Activated naive CD4-positive, alpha-beta T cell treated with anti-CD3 and anti-CD28 coated beads, Interleukin-2, amount 50 U/mL, for 16 hours (primary cell): ENCODE measurements at regions not wholly inside any gene's neighbourhood (a gene's known extent, or its start where the extent isn't known, plus 50 kb on each side); places are given as distances from the start of the nearest gene placed in this dataset.

ENCODE experiments used
- DNase-seq: peaks from one replicate; pipeline ENCODE4 v3.0.0-alpha.2; 2020

DNA sequence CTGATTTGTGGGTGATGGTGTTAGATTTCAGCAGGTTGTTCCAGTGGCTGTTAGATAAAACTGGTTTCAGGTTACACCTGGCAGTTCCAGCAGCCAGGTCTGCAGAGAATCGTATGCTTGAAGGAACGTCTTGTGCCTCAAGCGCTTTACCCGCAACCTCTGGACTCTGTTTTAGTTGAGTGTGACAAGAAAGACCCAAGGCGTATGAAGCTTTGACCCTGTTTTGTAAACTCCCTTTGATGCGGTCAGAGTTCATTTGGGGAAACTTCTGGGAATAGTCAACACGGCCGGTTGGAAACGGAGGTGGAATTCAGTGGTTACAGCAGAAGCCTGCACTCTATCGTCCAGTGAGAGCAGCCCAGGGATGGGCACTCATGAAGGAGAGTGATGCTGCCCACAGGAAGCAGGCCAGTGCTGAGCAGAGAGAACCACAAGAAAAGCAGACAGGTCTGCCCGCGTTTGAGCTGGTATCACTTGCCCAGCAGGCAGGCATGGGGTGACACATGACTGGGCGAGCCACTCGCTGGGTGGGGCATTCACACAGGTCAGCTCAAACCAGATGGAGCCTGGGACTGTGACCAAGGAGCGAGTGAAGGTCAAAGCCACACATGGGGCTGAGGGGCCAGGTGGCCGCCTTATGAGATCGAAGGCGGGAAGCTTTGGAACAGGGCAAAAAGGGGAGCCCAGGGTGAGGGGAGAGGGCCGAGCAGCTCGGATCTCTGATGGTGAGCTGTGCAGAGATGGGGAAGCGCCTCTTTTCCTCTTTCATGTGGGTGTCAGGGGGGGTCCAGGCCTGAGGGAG, 99.6 kb upstream of the MBOAT2 start:
- no peak for DNase-seq

DNA sequence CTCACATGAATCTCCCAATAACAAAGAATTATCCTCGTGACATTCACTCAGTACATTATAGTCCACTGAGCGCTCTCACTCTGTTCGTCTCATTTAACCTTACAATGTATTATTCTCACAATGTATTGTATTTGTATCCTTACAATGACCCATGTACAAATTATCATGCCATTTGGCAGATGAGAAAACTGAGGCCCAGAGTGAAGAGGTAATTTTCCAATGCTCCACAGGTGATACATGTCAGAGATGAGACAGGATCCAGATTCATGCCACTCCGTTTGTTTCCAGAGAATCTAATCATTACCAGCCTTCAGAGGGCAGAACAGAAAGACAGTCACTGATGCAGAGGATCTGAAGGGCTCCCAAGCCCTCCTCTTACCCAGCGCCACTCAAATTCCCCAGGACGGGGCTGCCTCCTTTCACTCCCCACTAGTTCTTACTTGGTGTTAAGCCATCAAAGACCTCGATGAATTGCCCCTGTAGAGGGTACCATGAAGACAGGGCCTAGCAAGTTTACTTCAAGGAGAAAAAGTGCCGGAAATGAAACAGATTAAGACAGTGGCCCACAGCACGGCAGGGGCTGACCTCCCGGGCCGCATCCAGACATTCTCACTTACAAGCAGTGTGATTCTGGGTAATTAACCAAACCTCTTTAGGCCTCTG, 98.4 kb upstream of the MBOAT2 start:
- DNase-seq: no peak

DNA sequence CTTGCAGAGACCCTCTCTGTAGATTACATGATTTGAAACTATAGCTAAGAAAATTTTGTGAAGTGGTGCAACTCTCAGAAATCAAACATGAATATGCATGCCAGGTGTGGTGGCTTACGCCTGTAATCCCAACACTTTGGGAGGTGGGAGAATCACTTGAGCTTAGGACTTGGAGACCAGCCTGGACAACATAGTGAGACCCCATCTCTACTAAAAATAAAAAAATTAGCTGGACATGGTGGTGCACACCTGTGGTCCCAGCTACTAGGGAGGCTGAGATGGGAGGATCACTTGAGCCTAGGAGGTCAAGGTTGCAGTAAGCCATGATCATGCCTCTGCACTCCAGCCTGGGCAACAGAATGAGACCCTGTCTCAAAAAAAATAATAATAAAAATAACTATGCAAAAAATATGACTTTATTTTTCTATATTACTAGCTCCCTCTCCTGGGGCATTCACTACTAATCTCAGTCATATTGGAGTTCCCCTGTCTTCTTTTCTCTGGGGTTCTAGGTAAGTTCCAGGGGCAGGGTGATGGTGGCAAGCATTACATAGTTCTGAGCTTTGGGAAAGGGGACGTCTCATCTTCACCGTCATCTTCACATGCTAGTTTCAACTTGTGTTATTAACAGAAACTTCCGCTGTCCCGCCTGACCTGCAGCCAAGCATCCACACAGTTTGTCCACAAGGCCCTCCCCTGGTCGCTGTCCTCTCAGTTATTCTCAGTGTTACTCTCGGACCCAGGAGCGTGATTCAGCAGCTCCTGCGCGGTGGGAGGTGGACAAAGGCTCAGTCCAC, 96.8 kb upstream of the MBOAT2 start:
- DNase-seq: no peak

DNA sequence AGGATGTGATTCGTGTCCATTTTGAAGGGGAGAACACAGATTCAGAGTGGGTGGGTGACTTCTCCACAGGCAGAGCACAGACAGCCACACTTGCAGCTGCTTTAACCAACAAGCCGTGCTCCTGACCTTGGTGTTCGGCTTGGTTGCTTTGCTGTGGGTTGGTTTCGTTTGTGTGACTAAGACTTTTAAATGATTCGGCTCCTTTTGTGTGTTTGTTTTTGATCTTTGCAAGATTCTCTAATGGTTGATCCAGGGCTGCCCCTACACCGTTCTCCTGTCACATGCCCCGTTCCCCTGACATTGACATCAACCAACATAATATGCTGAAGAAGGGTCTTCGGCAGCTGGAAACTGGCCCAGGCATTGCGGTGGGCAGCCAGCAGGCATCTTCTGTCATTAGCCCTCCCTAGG, 95.9 kb upstream of the MBOAT2 start:
- DNase-seq: peak; percentile 24

DNA sequence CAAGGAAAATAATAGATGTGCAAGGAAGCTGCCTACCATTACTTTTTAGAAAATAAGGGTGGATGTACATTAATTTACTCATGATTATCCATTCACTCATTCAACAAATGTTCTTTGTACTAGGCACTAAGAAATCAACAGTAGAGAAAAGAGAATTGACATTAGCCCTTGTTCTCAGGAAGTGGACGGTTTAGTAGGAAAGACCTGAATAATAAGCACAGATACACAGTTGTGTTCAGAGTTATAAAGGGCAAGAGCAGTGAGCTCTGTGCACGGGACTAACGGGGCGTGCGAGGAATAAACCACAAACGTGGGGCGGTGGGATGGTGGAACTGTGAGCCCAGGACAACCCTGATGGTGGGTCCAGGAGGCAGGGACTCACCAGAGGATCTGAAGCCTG, 94.4 kb upstream of the MBOAT2 start:
- DNase-seq: no peak

DNA sequence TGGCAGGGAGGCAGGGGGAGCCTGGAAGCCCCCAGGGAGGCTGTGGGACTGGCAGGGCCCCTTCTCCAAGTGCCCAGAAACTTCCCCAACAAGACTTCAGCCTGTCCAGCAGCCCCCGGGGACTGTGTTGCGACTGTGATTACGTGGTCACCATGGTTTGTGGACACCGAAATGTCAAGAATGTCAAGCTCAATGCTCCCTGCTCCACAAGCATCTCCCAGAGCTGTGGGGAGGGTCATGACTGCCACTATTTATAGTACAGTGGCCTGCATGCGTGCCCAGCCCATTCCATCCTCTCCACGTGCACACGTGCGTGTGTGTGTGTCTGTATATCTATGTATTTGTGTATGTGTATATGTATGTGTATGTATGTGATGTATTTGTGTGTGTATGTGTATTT, 93.8 kb upstream of the MBOAT2 start:
- no peak for DNase-seq

DNA sequence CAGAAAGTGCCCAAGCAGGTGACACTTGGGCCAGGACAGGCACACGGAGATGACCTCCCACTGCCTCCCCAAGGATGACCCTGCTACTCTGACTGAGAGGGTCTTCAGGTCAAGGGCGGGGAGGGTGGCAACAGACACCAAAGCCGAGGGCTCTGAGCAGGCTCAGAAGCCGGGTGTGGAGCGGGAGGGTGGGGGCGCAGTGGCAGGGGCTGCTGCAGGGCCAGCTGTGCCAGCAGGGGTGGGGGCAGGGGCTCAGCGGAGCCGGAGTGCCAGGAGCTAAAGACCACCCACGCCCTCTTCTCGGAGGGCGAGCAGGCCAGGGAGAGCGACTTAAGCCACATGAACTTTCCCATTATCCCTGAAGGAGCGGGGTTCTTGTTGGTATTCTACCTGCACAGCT, 93.3 kb upstream of the MBOAT2 start:
- DNase-seq: no peak

DNA sequence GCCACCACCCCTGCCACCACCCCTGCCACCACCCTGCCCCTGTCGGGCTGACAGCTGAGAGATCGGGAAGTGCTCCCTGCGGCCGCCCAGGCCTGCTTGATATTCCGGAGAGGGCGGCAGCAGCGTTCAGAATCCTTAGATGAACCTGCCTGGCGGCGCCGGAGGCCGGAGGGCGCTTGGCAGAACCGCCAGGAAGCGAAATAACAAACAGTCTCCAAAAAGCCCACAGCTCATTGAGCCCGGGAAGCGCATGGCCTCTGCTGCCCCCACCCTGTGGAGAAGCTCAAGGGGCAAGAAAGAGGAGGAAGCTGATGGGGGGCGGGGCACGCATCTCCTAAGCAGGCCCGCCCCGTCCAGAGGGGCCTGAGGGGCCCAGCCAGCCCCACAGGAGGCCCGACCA, 92.2 kb upstream of the MBOAT2 start:
- DNase-seq: no peak

DNA sequence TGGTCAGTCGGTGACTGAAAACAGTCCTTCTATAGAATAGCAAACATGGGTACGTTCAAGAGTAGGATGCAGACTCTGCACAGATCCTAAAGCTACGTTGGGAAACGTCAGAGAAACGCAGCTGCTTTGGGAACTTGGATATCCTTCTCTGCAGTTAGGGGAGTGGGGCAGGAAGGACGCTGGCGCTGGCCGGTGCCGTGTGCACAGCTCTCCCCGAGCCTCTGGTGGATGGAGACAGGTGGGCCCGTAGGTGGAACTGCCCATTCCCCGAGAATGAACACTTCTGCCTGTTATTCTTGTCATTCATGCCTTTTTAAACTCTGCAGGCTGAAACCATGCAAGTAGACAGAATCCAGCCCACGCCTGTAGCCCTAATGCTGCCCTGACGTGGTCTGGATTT, 91.7 kb upstream of the MBOAT2 start:
- no peak for DNase-seq

DNA sequence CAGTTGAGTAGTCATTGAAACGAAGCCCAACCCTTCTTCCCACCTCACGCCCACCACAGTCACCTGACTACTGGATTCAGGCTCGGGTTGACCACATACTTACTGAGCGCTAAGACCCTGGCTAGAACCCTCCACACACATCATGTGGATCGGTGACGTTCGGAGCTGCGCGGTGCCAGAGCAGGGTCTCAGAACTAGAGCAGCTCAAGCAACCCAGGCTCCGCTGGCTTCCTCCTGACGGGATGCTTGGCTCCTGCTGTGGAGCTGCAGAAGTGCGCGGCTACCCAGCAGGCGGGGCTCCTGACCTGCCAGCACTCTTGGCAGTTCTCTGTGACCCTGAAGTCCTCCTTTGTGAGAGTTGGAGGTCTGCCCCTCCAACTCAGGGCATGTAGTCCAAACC, 90.6 kb upstream of the MBOAT2 start:
- no peak for DNase-seq

DNA sequence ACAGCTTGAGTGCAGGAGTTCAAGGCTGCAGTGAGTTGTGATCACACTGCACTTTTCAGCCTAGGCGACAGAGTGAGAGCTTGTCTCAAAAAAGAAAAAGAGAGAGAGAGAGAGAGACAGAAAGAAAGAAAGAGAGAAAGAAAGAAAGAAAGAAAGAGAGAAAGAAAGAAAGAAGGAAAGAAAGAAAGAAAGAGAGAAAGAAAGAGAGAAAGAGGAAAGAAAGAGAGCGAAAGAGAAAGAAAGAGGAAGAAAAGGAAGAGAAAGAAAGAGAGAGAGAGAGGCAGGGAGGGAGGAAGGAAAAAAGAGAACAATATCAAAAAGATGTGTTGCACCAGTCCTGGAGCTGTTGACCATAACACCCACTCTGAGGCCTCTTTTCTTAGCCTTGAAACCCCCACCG, 89.8 kb upstream of the MBOAT2 start:
- DNase-seq: no peak

DNA sequence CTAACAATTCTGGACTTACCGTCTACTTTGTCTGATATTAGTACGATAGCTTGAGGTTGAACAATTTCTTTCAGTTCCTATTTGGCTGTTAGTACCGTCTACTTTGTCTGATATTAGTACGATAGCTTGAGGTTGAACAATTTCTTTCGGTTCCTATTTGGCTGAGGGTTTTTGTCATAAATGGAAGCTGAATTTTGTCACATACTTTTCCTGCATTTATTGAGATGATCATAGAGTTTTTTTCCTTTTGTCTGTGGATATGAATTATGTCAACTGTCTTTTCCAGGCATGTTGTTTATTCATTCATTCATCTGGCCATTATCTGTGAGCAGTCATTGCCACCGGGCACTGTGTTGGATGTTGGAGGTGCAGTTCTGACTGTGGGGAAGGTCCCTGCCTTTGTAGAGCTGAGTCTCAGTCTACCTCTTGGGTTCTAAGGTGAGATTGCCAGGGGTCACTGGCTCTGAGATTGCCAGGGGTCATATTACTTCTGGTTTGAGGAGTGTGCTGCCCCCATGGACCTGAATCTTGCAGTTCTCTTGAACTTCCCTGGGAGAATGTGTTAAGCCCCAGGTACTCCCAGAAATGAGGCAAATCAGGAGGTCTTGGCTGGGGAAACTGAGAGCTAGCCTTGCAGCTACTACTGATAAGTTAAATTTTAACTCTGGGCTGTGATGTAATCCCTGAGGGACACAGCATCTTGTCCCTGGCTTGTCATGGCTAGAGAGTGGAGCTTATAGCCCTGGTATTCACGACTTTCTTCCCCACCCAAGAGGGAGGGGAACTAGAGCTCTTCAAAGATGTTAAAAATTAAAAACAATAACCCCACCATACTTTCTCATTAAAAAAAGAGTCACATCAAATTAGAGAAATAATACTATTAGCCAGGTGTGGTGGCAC, 89.1 kb upstream of the MBOAT2 start:
- DNase-seq: no peak

DNA sequence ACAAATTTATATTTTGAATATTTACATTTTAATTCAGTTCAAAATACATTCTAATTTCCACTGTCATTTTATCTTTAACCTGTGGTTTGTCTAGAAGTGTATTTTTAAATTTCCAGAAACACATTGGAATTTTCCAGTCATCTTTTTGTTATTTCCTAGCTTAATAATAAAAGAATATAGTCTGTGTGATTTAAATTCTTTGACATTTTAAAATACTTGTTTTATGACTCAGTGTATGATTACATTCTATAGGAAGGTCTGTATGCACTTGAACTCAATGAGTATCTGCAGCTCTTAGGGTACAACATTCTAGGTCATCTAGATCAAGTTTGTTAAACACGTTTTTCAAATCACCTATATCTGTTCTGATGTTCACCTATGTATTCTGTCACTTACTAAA, 88.3 kb upstream of the MBOAT2 start:
- DNase-seq: no peak

DNA sequence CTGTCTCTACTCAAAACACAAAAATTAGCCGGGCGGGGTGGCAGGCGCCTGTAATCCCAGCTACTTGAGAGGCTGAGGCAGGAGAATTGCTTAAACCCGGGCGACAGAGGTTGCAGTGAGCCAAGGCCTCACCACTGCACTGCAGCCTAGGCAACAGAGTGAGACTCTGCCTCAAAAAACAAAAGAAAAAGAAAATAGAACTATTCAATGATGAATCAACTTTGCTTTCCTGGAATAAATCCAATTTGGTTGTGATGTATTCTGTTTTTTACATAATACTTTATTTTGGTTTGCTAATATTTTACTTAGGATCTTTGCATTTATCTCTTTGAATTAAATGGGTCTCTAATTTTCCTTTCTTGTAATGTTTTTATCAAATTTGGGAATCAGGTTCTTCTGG, 86.3 kb upstream of the MBOAT2 start:
- no peak for DNase-seq

DNA sequence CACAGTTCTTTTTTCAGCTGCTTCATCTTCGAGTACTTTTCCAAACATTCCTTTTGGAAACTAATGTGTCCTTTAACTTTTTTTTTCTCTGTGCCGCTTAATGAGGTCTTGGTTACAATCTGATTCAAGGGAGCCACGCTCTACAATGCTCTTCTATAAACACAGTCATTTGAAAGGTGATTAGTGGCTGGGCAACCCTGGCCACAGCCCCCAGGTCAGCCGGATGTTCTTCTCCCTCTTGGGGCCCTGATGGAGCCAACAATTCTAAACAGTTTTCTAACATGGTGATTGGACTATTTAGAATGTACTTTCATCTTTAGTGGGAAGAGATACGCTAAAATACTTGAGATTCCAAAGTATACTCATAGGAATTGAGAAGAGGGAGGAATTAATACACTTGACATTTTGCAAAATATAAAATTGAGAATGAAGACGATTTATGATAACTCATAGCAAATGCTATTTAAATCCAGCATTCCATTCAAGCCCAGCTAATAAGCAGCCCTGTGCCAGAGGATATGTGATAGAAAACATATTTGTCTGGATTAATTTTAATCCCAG, 83.7 kb upstream of the MBOAT2 start:
- no peak for DNase-seq

DNA sequence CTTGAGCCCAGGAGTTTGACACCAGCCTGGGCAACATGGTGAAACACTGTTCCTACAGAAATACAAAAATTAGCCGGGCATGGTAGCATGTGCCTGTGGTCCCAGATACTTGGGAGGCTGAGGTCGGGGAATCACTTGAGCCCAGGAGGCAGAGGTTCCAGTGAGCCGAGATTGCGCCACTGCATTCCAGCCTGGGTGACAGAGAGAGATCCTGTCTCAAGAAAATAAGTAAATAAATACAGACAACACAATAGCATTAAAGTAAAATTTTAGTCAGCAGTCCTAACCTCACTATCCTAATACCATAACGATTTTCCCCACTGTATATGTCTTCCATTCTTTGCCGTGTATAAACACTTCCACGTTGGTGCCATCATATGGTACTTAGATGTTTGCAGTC, 83.0 kb upstream of the MBOAT2 start:
- DNase-seq: no peak

DNA sequence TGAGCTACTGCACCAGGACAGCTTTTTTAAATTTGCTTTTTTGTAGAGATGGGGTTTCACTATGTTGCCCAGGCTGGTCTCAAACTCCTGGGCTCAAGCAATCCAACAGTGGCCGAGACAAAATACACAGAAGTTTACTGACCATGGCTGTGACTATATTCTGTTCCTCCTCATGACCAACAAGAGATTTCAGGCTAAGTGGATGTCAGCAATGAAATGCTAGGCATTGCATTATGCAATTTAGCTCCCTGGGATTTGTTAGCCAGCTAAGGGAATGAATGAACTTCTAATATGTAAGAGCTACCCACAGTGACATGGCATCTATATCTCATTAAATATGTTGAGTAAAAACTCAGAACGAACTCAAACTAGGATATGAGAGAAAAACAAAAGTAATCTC, 81.9 kb upstream of the MBOAT2 start:
- DNase-seq: no peak

DNA sequence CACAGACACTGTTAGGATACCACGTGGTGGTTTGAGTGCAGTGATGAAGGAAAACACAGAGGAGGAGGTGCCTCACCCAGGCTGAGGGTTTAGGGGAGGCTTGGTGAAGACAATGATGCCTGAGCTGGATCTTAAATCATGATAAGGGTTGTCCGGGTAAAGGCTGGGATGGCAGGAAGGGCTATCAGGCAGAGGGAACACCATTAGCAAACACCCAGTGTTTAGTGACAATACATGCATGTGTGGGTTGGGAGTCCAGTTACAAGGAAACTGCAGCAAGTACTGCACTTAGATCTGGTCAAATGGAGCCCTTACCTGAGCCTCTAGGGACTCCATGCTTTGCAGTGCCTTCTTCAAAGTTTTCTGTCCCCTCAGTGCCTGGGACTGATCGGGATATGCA, 79.8 kb upstream of the MBOAT2 start:
- no peak for DNase-seq

DNA sequence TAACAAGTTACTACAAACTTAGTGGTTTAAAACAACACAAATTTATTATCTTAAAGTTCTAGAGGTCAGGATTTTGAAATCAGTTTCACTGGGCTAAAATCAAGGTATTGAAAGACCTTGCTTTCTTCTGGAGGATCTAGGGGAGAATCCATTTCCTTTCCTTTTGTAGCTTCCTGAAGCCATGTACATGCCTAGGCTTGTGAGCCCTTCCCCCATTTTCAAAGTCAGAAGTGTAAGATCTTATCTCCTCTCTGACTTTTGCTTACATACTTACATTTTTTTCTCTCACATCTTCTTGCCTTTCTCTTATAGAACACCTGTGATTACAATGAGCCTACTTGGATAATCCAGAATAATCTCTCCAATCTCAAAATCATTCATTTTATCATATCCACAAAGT, 78.7 kb upstream of the MBOAT2 start:
- no peak for DNase-seq

DNA sequence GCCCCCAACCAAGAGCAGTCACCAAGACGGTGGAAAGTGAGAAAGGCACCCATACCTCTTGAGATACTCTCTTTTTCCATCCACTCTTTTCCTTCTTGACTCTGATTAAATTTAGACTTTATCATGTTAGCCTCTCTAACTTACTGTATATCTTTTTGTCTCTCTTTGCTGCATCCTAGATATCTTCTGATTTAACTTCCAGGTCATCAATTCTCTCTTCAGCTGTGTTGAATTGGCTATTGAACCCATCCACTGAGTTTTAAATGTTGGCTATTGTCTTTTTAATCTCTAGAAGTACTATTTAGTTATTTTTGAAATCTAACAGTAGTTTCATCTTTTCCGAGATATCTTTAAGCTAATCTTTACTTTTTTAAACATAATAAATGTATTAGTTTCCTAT, 78.3 kb upstream of the MBOAT2 start:
- no peak for DNase-seq

DNA sequence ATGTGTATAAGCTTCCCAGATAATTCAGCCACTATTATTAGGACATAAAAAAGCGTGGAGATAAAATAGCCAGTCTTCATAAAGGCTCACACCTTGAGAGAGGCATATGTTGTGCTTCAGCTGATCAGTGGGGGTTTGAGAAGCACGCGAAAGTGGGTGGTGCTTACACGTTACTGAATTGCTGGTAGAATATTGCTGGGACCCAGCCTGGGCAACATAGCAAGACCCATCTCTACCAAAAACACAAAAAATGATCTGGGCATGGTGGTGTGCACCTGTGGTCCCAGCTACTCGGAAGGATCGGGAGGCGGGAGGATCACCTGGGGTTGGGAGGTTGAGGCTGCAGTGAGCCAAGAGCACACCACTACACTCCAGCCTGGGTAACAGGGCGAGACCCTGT, 74.9 kb upstream of the MBOAT2 start:
- no peak for DNase-seq

DNA sequence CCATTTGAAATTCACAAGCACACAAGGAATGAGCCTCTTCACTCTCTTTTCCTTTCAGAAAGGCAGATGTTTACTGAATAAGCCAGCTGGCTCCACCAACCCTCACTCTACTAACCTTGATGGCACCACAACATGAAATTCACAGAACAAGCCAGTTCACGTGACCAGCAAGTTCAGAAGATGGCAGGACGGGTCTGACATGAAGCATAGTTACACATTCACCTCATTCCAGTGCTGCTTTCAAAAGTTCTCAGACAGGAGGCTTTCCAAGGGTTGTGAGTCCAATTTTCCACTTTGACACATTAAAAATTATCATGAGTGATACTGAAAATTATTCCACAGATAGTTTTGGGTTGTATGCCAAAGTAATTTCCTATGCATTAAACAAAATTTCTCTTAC, 74.2 kb upstream of the MBOAT2 start:
- DNase-seq: no peak

DNA sequence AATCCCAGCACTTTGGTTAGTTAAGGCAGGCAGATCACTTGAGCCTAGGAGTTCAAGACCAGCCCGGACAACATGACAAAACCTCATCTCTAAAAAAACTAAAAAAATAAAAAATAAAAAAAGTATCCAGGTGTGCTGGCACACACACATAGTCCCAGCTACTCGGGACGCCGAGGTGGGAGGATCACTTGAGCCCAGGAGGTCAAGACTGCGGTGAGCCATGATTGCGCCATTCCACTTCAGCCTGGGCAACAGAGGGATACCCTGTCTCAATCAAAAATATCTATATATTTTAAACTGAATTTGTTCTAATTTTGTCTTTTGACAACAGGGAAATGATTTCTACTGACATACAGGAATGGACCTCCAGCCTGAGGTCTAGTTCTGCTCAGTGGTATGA, 73.3 kb upstream of the MBOAT2 start:
- no peak for DNase-seq
